Activated CD8-positive, alpha-beta T cell treated with anti-CD3 and anti-CD28 coated beads, Interleukin-2, amount 10 ng/mL, durations not matched to agents 7 days and 5 days (primary cell): ENCODE measurements at regions not wholly inside any gene's neighbourhood (a gene's known extent, or its start where the extent isn't known, plus 50 kb on each side); places are given as distances from the start of the nearest gene placed in this dataset.

Source experiments
- ATAC-seq: fragments of 150-1000 bp; cut with Tn5 transposase; one replicate; pipeline ENCODE4 v1.10.0; 2021; ENCODE audit warnings: moderate library complexity
- CTCF ChIA-PET: fragments of 350-600 bp; sonication (Branson Sonifier 250); formaldehyde crosslinking; loops from one replicate; lab custom pipeline; 2021; ENCODE audit warnings: antibody characterized with exemption; lab: Charles Lee
- POLR2A ChIA-PET: fragments of 350-600 bp; sonication (Branson Sonifier 250); formaldehyde crosslinking; loops from one replicate; lab custom pipeline; 2021; ENCODE audit warnings: antibody characterized with exemption; lab: Charles Lee
- DNase-seq: peaks from one replicate; pipeline ENCODE4 v3.0.0-alpha.2; 2020
- H3K27ac Mint-ChIP-seq: one replicate; pipeline ENCODE4 v1.8.0; 2021; ENCODE audit warnings: mild to moderate bottlenecking, mixed read lengths
- H3K27me3 Mint-ChIP-seq: one replicate; pipeline ENCODE4 v1.8.0; 2021; ENCODE audit warnings: low read depth, mixed read lengths
- H3K36me3 Mint-ChIP-seq: one replicate; pipeline ENCODE4 v1.8.0; 2021; ENCODE audit warnings: low read depth, mixed read lengths
- H3K4me1 Mint-ChIP-seq: one replicate; pipeline ENCODE4 v1.8.0; 2021; ENCODE audit warnings: low read depth, mixed read lengths
- H3K4me3 Mint-ChIP-seq: one replicate; pipeline ENCODE4 v1.8.0; 2021; ENCODE audit warnings: mild to moderate bottlenecking, mixed read lengths
- H3K9me3 Mint-ChIP-seq: one replicate; pipeline ENCODE4 v1.8.0; 2022; ENCODE audit warnings: mixed read lengths; ENCODE audit not compliant: insufficient read depth

DNA sequence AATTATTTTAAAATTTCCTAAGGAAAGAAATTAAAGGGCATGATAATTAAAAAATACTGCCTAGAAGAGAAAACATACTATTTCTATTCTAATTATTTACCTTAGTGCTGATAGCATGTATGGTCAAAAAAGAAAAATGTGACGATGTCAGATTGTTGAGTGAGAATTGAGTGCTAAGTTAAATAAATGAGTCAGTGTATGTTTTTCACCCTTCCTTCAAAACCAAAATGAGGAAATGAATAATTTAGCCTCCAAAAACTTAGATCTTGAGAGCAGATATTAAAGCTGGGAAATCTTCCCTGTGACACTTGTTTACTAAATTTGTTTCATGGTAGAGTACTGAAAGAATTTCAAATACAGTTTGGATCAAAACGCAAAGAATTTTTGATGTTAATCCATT lies 58.6 kb upstream of the NYAP2 start:
- POLR2A ChIA-PET, result no interaction called here
- Mint-ChIP-seq H3K4me1 (no peaks in the 10 kb centered on the region), H3K27ac (no peak overlapping the region)

DNA sequence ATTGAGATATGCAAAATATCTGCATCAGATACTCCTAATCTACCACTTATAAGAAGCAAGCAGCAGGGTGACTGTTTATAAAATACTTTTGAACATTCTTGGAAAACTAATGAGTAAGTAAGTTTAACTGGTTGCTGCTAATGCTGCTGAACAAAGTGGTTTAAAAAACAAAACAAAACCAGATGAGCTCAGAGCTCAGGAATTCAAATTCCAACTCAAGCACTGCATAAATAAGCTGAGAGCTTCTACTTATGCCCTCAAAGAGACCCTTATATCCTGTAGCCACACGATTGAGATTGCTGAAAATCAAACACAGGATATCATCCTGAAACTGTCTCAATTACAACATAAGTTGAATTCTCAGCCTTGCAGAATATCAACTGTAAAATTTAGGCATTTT lies 62.3 kb upstream of the NYAP2 start:
- DNase-seq (no peak), ATAC-seq (no peak)
- H3K27me3 Mint-ChIP-seq, result no peaks in the 10 kb centered on the region
- no peak overlapping the region for H3K4me3 Mint-ChIP-seq
- H3K27ac Mint-ChIP-seq, result no peak overlapping the region
- H3K9me3 Mint-ChIP-seq, result no peaks in the 10 kb centered on the region
- ChIA-PET CTCF (no interaction called here), POLR2A (no interaction called here)
- H3K4me1 Mint-ChIP-seq, result no peaks in the 10 kb centered on the region
- H3K36me3 Mint-ChIP-seq, result no peaks in the 10 kb centered on the region

More for the DNA sequence above, 58.6 kb upstream of the NYAP2 start:
- DNase-seq, result no peak
- CTCF ChIA-PET, result no interaction called here
- no peak for ATAC-seq
- Mint-ChIP-seq H3K4me3 (no peak overlapping the region), H3K9me3 (no peaks in the 10 kb centered on the region), H3K36me3 (no peaks in the 10 kb centered on the region), H3K27me3 (no peaks in the 10 kb centered on the region)

DNA sequence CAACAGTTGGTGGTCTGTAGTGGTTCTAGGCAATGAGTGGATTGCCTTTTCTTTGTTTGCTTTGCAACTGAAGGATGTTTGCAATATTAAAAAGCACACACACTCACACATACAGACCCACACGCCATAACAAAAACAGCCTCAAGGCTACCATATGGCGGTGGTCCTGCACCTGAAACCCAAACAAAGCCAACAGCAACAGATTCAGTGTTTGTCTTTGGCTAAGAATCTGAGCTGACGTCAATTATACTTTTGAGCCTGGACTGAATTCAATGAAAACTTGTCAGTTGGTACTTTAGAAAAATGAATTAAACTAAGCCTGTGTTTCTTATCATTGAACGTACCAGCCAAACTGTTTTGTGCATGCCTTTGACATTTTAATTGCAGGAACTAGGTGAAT lies 65.0 kb upstream of the NYAP2 start:
- no peak for DNase-seq
- H3K4me1 Mint-ChIP-seq, result no peaks in the 10 kb centered on the region
- no peaks in the 10 kb centered on the region for H3K27me3 Mint-ChIP-seq
- H3K9me3 Mint-ChIP-seq, result no peaks in the 10 kb centered on the region
- no peak overlapping the region for H3K4me3 Mint-ChIP-seq
- POLR2A ChIA-PET, result interaction anchor here (0.7 kb wide), 1 partner anchor 811 kb away, joined by 3 read pairs; no protein-coding TSS in a partner anchor
- CTCF ChIA-PET, result no interaction called here
- H3K27ac Mint-ChIP-seq, result no peak overlapping the region
- ATAC-seq, result no peak
- no peaks in the 10 kb centered on the region for H3K36me3 Mint-ChIP-seq

DNA sequence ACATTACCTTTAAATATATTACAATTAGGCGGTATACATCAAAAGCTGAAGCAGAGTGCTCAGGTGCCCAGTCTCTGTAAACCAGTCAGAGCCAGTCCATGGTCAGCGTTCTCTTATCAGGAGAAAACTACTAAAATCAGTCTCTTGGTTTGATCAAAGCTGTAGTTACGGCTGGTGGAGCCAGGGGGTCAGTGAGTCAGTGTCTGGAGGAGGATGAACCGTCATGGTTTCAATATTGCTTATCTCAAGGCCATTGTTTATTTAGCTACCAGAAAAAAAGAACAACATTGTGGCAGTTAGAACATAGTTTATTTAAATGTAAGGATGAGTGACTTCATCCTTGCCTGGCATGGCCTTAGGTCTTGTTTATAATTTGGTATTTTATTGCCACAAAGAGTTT lies 71.3 kb upstream of the NYAP2 start:
- Mint-ChIP-seq H3K27ac (no peak overlapping the region), H3K4me1 (no peaks in the 10 kb centered on the region), H3K36me3 (no peaks in the 10 kb centered on the region), H3K27me3 (peaks cover 2% of the 10 kb centered on the region), H3K4me3 (no peak overlapping the region), H3K9me3 (no peaks in the 10 kb centered on the region)
- no peak for ATAC-seq
- ChIA-PET CTCF (no interaction called here), POLR2A (no interaction called here)
- DNase-seq, result no peak

DNA sequence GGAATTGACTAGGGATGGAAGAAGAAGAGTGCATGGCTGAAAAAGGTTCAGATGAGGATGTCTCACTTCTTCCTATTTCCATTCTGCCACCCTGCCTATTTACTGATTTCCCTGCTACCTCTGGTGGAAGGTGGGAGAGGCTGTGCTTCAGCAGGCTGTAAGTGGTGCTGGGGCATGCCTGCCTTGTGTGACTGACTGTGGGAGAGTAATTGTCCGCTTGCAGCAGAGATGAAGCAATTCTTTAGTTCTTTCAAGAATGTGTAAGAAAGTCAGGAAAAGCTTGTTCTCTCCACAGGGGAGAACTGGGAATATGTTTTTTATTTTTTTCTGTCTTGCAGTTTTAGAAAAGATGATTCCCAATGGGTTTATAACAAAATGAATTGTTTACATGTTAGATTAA lies 72.5 kb upstream of the NYAP2 start:
- Mint-ChIP-seq H3K36me3 (no peaks in the 10 kb centered on the region), H3K9me3 (no peaks in the 10 kb centered on the region), H3K4me1 (no peaks in the 10 kb centered on the region), H3K27me3 (peaks cover 2% of the 10 kb centered on the region), H3K4me3 (no peak overlapping the region), H3K27ac (no peak overlapping the region)
- DNase-seq (no peak), ATAC-seq (no peak)
- POLR2A ChIA-PET, result no interaction called here
- CTCF ChIA-PET, result no interaction called here

DNA sequence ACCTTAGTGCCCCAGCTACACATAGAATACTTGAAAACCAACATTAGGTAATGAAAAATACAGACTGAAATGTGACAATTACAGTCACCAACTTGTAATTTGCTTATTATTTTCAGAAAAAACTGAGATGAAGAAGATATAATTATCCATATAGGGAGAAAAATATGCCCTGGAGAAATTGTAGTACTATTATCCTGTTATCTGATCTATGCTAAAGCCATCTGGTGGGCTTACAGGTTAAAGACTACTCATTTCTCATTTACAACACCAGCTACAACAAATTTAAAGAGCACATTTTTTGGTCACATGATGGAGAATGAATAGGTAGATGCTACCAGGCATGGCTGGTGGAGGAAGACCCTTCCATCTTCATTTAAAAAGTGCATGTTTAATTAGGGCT lies 79.6 kb upstream of the NYAP2 start:
- no peak overlapping the region for H3K4me3 Mint-ChIP-seq
- DNase-seq, result no peak
- H3K36me3 Mint-ChIP-seq, result no peaks in the 10 kb centered on the region
- POLR2A ChIA-PET, result no interaction called here
- ATAC-seq, result no peak
- H3K27ac Mint-ChIP-seq, result no peak overlapping the region
- CTCF ChIA-PET, result no interaction called here
- H3K4me1 Mint-ChIP-seq, result no peaks in the 10 kb centered on the region
- no peaks in the 10 kb centered on the region for H3K27me3 Mint-ChIP-seq
- H3K9me3 Mint-ChIP-seq, result no peaks in the 10 kb centered on the region

DNA sequence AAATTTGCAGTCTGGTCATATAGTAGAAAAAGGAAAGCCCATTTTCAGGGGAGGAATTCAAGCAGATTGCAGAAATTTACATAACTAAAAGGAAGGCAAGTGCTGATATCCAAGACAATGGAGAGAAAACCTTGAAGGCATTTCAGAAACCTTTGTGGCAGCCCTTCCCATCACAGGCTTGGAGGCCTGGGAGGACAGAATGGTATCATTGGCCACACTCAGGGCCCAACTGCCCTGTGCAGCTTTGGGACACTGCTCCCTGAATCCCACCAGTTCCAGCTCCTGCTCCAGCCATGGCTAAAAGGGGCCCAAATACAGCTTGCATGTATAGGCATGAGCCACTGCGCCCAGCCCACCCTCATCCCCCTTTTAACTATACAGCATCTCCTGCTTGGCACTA lies 81.1 kb upstream of the NYAP2 start:
- DNase-seq (no peak), ATAC-seq (no peak)
- H3K27ac Mint-ChIP-seq, result no peak overlapping the region
- ChIA-PET CTCF (no interaction called here), POLR2A (no interaction called here)
- H3K4me1 Mint-ChIP-seq, result no peaks in the 10 kb centered on the region
- H3K27me3 Mint-ChIP-seq, result no peaks in the 10 kb centered on the region
- no peak overlapping the region for H3K4me3 Mint-ChIP-seq
- H3K36me3 Mint-ChIP-seq, result no peaks in the 10 kb centered on the region
- H3K9me3 Mint-ChIP-seq, result no peaks in the 10 kb centered on the region

- Mint-ChIP-seq H3K27ac (no peak overlapping the region), H3K27me3 (no peaks in the 10 kb centered on the region), H3K4me1 (no peaks in the 10 kb centered on the region), H3K4me3 (no peak overlapping the region), H3K36me3 (no peaks in the 10 kb centered on the region), H3K9me3 (no peaks in the 10 kb centered on the region)
- DNase-seq (no peak), ATAC-seq (no peak)
- ChIA-PET CTCF (no interaction called here), POLR2A (no interaction called here)
Measured at GRCh38 chr2:225317186-225317585, 82.3 kb upstream of the NYAP2 start.

- DNase-seq, result no peak
- no peak overlapping the region for H3K4me3 Mint-ChIP-seq
- H3K27ac Mint-ChIP-seq, result no peak overlapping the region
- no peaks in the 10 kb centered on the region for H3K36me3 Mint-ChIP-seq
- no peaks in the 10 kb centered on the region for H3K4me1 Mint-ChIP-seq
- H3K27me3 Mint-ChIP-seq, result no peaks in the 10 kb centered on the region
- POLR2A ChIA-PET, result no interaction called here
- no peak for ATAC-seq
- H3K9me3 Mint-ChIP-seq, result no peaks in the 10 kb centered on the region
- CTCF ChIA-PET, result interaction anchor here (1.0 kb wide), 1 partner anchor 28 kb away, joined by 3 read pairs; no protein-coding TSS in a partner anchor
Measured at GRCh38 chr2:225310745-225311144, 88.8 kb upstream of the NYAP2 start.

DNA sequence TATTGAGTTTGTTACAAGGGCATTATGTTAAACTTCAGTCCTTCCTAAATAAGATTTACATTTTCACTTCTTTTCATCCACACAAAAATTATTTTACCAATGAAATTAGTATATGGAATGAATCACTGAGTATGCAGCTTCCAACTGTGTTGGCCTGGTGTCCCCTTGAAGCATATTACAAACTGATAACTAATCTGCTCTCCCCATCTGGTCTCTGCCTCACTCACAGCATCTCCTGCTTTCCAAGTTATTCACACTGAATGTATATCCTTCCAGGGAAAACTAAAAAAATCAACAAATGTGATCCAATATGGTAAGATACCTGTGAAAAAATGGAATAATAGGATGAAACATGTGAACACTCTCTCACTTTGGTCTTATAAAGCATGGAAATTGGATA lies 90.0 kb upstream of the NYAP2 start:
- CTCF ChIA-PET, result no interaction called here
- POLR2A ChIA-PET, result no interaction called here
- H3K4me3 Mint-ChIP-seq, result no peak overlapping the region
- DNase-seq (no peak), ATAC-seq (no peak)
- no peaks in the 10 kb centered on the region for H3K9me3 Mint-ChIP-seq
- H3K27me3 Mint-ChIP-seq, result no peaks in the 10 kb centered on the region
- H3K4me1 Mint-ChIP-seq, result no peaks in the 10 kb centered on the region
- H3K36me3 Mint-ChIP-seq, result no peaks in the 10 kb centered on the region
- H3K27ac Mint-ChIP-seq, result no peak overlapping the region

GRCh38 chr2:225296951-225297350 lies 102.6 kb upstream of the NYAP2 start:
- ChIA-PET CTCF (no interaction called here), POLR2A (no interaction called here)
- Mint-ChIP-seq H3K27ac (no peak overlapping the region), H3K27me3 (no peaks in the 10 kb centered on the region), H3K36me3 (no peaks in the 10 kb centered on the region), H3K9me3 (no peaks in the 10 kb centered on the region), H3K4me1 (no peaks in the 10 kb centered on the region), H3K4me3 (no peak overlapping the region)
- DNase-seq (no peak), ATAC-seq (no peak)

DNA sequence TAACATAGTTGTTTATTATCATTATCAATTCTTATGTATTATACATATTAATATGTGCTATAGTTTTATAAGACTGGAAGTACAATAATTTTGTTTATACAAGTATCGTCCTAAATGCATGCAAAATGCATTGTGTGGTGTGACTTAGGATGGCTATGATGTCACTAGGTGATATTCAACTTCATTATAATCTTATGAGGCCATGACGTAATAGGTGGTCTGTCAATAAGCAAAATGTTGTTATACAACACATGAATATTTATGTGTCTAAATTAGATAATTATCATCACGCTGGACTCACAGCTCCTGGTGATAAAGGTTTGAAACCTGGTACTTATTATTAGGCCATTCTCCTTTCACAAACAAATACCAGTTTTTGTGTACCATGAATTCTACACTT lies 104.4 kb upstream of the NYAP2 start:
- POLR2A ChIA-PET, result interaction anchor here (0.7 kb wide), 1 partner anchor 205 kb away, joined by 3 read pairs; no protein-coding TSS in a partner anchor

DNA sequence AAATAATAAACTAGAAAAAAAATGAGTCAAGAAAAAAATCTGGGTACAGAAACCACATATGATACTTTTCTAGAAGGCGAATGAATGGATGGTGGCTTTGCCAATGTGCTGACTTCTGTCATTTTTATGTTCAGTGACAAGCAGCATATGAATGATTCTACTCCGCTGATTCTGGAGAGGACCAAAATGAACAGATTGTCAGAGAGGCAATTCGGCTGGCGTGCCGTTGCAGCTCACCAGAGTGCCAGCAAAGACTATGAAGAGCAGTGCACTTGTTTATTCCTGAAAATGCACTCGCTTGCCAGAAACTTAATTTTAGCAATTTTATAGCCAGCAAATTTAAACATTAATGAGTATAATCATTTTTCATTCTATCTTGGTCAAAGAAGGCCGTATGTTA lies 105.9 kb upstream of the NYAP2 start:
- Mint-ChIP-seq H3K36me3 (no peaks in the 10 kb centered on the region), H3K4me1 (no peaks in the 10 kb centered on the region), H3K9me3 (no peaks in the 10 kb centered on the region), H3K27me3 (no peaks in the 10 kb centered on the region), H3K4me3 (no peak overlapping the region), H3K27ac (no peak overlapping the region)
- ATAC-seq, result no peak
- ChIA-PET POLR2A (no interaction called here), CTCF (no interaction called here)
- no peak for DNase-seq

More for the DNA sequence above, 104.4 kb upstream of the NYAP2 start:
- Mint-ChIP-seq H3K27ac (no peak overlapping the region), H3K4me3 (no peak overlapping the region), H3K27me3 (no peaks in the 10 kb centered on the region), H3K9me3 (no peaks in the 10 kb centered on the region), H3K36me3 (no peaks in the 10 kb centered on the region), H3K4me1 (no peaks in the 10 kb centered on the region)
- DNase-seq (no peak), ATAC-seq (no peak)
- CTCF ChIA-PET, result interaction anchor here (1.9 kb wide), 1 partner anchor 12 kb away, joined by 6 read pairs; no protein-coding TSS in a partner anchor
